GM23248 (cell line): ENCODE measurements at regions not wholly inside any gene's neighbourhood (a gene's known extent, or its start where the extent isn't known, plus 50 kb on each side); places are given as distances from the start of the nearest gene placed in this dataset.

ENCODE experiments used
- DNase-seq: peaks from one replicate; pipeline ENCODE4 v3.0.0-alpha.2; 2015
- H2AFZ ChIP-seq: fragments of 200-600 bp; sonication (generic); 2 replicates; pipeline ENCODE4 v1.6.1; 2016; ENCODE audit warnings: antibody characterized with exemption
- H3F3A ChIP-seq: fragments of 200-600 bp; sonication (generic); 2 replicates; pipeline ENCODE4 v1.6.1; 2016; ENCODE audit warnings: mild to moderate bottlenecking, antibody characterized with exemption, mixed run types; ENCODE audit not compliant: insufficient read depth
- H3K27ac ChIP-seq: fragments of 200-600 bp; sonication (generic); 2 replicates; pipeline ENCODE4 v1.5.1; 2016; ENCODE audit warnings: mild to moderate bottlenecking
- H3K27me3 ChIP-seq: fragments of 200-600 bp; sonication (generic); replicated peaks from 2 replicates; pipeline ENCODE4 v1.6.1; 2016; ENCODE audit warnings: mild to moderate bottlenecking; ENCODE audit not compliant: insufficient read depth
- H3K36me3 ChIP-seq: fragments of 200-600 bp; sonication (generic); 2 replicates; pipeline ENCODE4 v1.6.1; 2016; ENCODE audit warnings: low read depth, mild to moderate bottlenecking
- H3K4me1 ChIP-seq: fragments of 200-600 bp; sonication (generic); 2 replicates; pipeline ENCODE4 v1.6.1; 2016; ENCODE audit warnings: mild to moderate bottlenecking; ENCODE audit not compliant: insufficient read depth
- H3K4me2 ChIP-seq: fragments of 200-600 bp; sonication (generic); one replicate; pipeline ENCODE4 v1.6.1; 2016; ENCODE audit warnings: mild to moderate bottlenecking; ENCODE audit not compliant: unreplicated experiment
- H3K4me3 ChIP-seq: fragments of 200-600 bp; sonication (generic); 2 replicates; pipeline ENCODE4 v1.5.1; 2016; ENCODE audit warnings: mild to moderate bottlenecking
- H3K79me2 ChIP-seq: fragments of 200-600 bp; sonication (generic); 2 replicates; pipeline ENCODE4 v1.6.1; 2016; ENCODE audit warnings: mild to moderate bottlenecking; ENCODE audit not compliant: insufficient read depth
- H3K9ac ChIP-seq: fragments of 200-600 bp; sonication (generic); 2 replicates; pipeline ENCODE4 v1.6.1; 2016; ENCODE audit warnings: mild to moderate bottlenecking
- H3K9me2 ChIP-seq: fragments of 200-600 bp; sonication (generic); 2 replicates; pipeline ENCODE4 v1.6.1; 2016; ENCODE audit warnings: mixed run types, mild to moderate bottlenecking, moderate library complexity; ENCODE audit not compliant: insufficient read depth
- H3K9me3 ChIP-seq: fragments of 200-600 bp; sonication (generic); one replicate; pipeline ENCODE4 v1.6.1; 2017; ENCODE audit warnings: low read depth
- H4K20me1 ChIP-seq: fragments of 200-600 bp; sonication (generic); 2 replicates; pipeline ENCODE4 v1.6.0; 2016; ENCODE audit not compliant: insufficient read depth
- EZH2 ChIP-seq: fragments of 200-600 bp; sonication (generic); IDR thresholded peaks from 2 replicates; pipeline ENCODE4 v1.6.1; 2018; ENCODE audit warnings: antibody characterized with exemption, mild to moderate bottlenecking; ENCODE audit not compliant: insufficient read depth, poor library complexity, severe bottlenecking
- EZH2phosphoT487 ChIP-seq: fragments of 200-600 bp; sonication (generic); IDR thresholded peaks from 2 replicates; pipeline ENCODE4 v1.6.1; 2018; ENCODE audit warnings: antibody characterized with exemption, moderate library complexity, mild to moderate bottlenecking, low read depth; ENCODE audit not compliant: insufficient read depth
- WGBS, 2 experiments: methylation state at CpG; one replicate each; pipeline ENCODE4 v1.1.6; 2015 to 2017; ENCODE audit warnings: low lambda C conversion rate in 2 of 2, low coverage in 1 of 2; ENCODE audit errors: missing lambda C conversion rate in 2 of 2; 5-methylcytosine and 5-hydroxymethylcytosine counted together
- in situ Hi-C: fragments of 300-500 bp; cut with MboI; formaldehyde crosslinking; loops from 2 replicates; pipeline ENCODE4 v1.15.0; 2020

GRCh38 chr7:17682586-17682985 is 257.7 kb downstream of the SNX13 start:
- no peaks in the 10 kb centered on the region for H3K9me2 ChIP-seq
- no peaks in the 10 kb centered on the region for H4K20me1 ChIP-seq
- TF ChIP-seq EZH2 (no peak), EZH2phosphoT487 (no peak)
- no peaks in the 10 kb centered on the region for H3K9me3 ChIP-seq
- DNase-seq, result peak; percentile 53
- H3K4me1 ChIP-seq, result peaks cover 65% of the 10 kb centered on the region
- 23 to 24% methylated on average over 3 of the region's 3 CpGs for WGBS, 2 experiments
- H3K9ac ChIP-seq, result peak overlapping the region; percentile 25
- no peaks in the 10 kb centered on the region for H3K79me2 ChIP-seq
- 0 out of 2 replicates have a peak overlapping the region, but pooled peaks have one; percentile 4 for H2AFZ ChIP-seq
- peaks cover 56% of the 10 kb centered on the region for H3F3A ChIP-seq
- H3K27me3 ChIP-seq, result no peaks in the 10 kb centered on the region
- H3K36me3 ChIP-seq, result no peaks in the 10 kb centered on the region
- no peak overlapping the region for H3K4me3 ChIP-seq
- in situ Hi-C loops, result loop anchor here (25.0 kb wide), 1 partner anchor 880 kb away; no protein-coding TSS in a partner anchor
- H3K4me2 ChIP-seq, result peak overlapping the region; percentile 77
- peak overlapping the region; percentile 82 for H3K27ac ChIP-seq

GRCh38 chr7:17685141-17685540 is 255.2 kb downstream of the SNX13 start:
- H3K27me3 ChIP-seq, result no peaks in the 10 kb centered on the region
- no peaks in the 10 kb centered on the region for H4K20me1 ChIP-seq
- DNase-seq, result no peak
- H3K9ac ChIP-seq, result no peak overlapping the region
- H3K4me3 ChIP-seq, result no peak overlapping the region
- TF ChIP-seq EZH2phosphoT487 (no peak), EZH2 (no peak)
- in situ Hi-C loops, result loop anchor here (25.0 kb wide), 1 partner anchor 877 kb away; no protein-coding TSS in a partner anchor
- H2AFZ ChIP-seq, result no peak overlapping the region
- no peaks in the 10 kb centered on the region for H3K9me2 ChIP-seq
- H3K36me3 ChIP-seq, result no peaks in the 10 kb centered on the region
- H3K79me2 ChIP-seq, result no peaks in the 10 kb centered on the region
- H3K9me3 ChIP-seq, result no peaks in the 10 kb centered on the region
- H3K4me2 ChIP-seq, result no peak overlapping the region
- H3K27ac ChIP-seq, result no peak overlapping the region
- WGBS, 2 experiments, result 97 to 98% methylated on average over 5 of the region's 5 CpGs
- peaks cover 46% of the 10 kb centered on the region for H3F3A ChIP-seq
- peaks cover 48% of the 10 kb centered on the region for H3K4me1 ChIP-seq

- H3K9me3 ChIP-seq, result no peaks in the 10 kb centered on the region
- no peak overlapping the region for H3K27ac ChIP-seq
- no peaks in the 10 kb centered on the region for H3K9me2 ChIP-seq
- no peaks in the 10 kb centered on the region for H4K20me1 ChIP-seq
- TF ChIP-seq EZH2phosphoT487 (no peak), EZH2 (no peak)
- 89 to 91% methylated on average over 2 of the region's 2 CpGs for WGBS, 2 experiments
- H3K79me2 ChIP-seq, result no peaks in the 10 kb centered on the region
- H3K4me3 ChIP-seq, result no peak overlapping the region
- no peak overlapping the region for H2AFZ ChIP-seq
- no peak overlapping the region for H3K4me2 ChIP-seq
- H3F3A ChIP-seq, result peaks cover 29% of the 10 kb centered on the region
- H3K9ac ChIP-seq, result no peak overlapping the region
- H3K36me3 ChIP-seq, result no peaks in the 10 kb centered on the region
- peaks cover 34% of the 10 kb centered on the region for H3K4me1 ChIP-seq
- no peaks in the 10 kb centered on the region for H3K27me3 ChIP-seq
- no peak for DNase-seq
- in situ Hi-C loops, result loop anchor here (25.0 kb wide), 1 partner anchor 875 kb away; no protein-coding TSS in a partner anchor
These were observed 252.9 kb downstream of the SNX13 start for GRCh38 chr7:17687361-17687760.

- peak; percentile 19 for DNase-seq
- WGBS, 2 experiments, result 82 to 84% methylated on average over 5 of the region's 5 CpGs
- Histone ChIP-seq H3K79me2 (no peaks in the 10 kb centered on the region), H3K36me3 (no peaks in the 10 kb centered on the region), H3K9me2 (no peaks in the 10 kb centered on the region), H3K9me3 (no peaks in the 10 kb centered on the region), H3K4me3 (no peak overlapping the region), H3K27me3 (no peaks in the 10 kb centered on the region), H3K4me2 (peak overlapping the region; percentile 24), H4K20me1 (no peaks in the 10 kb centered on the region), H2AFZ (no peak overlapping the region), H3K9ac (no peak overlapping the region), H3K27ac (peak overlapping the region; percentile 66), H3K4me1 (peaks cover 15% of the 10 kb centered on the region), H3F3A (peaks cover 15% of the 10 kb centered on the region)
- TF ChIP-seq EZH2phosphoT487, result no peak
- TF ChIP-seq EZH2, result no peak
- in situ Hi-C loops, result loop anchor here (25.0 kb wide), 1 partner anchor 873 kb away; no protein-coding TSS in a partner anchor
These were observed 250.9 kb downstream of the SNX13 start for GRCh38 chr7:17689361-17689902.
